ACC112 (cell line): ENCODE measurements at regions not wholly inside any gene's neighbourhood (a gene's known extent, or its start where the extent isn't known, plus 50 kb on each side); places are given as distances from the start of the nearest gene placed in this dataset.

Experiments used
- H2AFZ ChIP-seq: fragments of 200-600 bp; sonication (generic); one replicate; pipeline ENCODE4 v1.6.0; 2017; ENCODE audit warnings: antibody characterized with exemption, low read length; ENCODE audit not compliant: unreplicated experiment
- H3K27ac ChIP-seq: fragments of 200-600 bp; sonication (generic); 2 replicates; pipeline ENCODE4 v1.5.1; 2014; ENCODE audit warnings: low read depth, mild to moderate bottlenecking, antibody characterized with exemption, low read length, moderate library complexity
- H3K27me3 ChIP-seq: fragments of 200-600 bp; sonication (generic); 2 replicates; pipeline ENCODE4 v1.6.1; 2014; ENCODE audit warnings: mild to moderate bottlenecking, antibody characterized with exemption, low read length, moderate library complexity, mixed read lengths; ENCODE audit not compliant: insufficient read depth
- H3K36me3 ChIP-seq: fragments of 200-600 bp; sonication (generic); 2 replicates; pipeline ENCODE4 v1.6.1; 2016; ENCODE audit warnings: mild to moderate bottlenecking, antibody characterized with exemption, low read length, moderate library complexity, mixed read lengths; ENCODE audit not compliant: insufficient read depth
- H3K4me1 ChIP-seq: fragments of 200-600 bp; sonication (generic); one replicate; pipeline ENCODE4 v1.6.1; 2016; ENCODE audit warnings: low read length, mixed read lengths; ENCODE audit not compliant: insufficient read depth, unreplicated experiment, control insufficient read depth
- H3K4me3 ChIP-seq: fragments of 200-600 bp; sonication (generic); 2 replicates; pipeline ENCODE4 v1.5.1; 2014; ENCODE audit warnings: mild to moderate bottlenecking, low read depth, low read length
- H3K79me2 ChIP-seq: fragments of 200-600 bp; sonication (generic); one replicate; pipeline ENCODE4 v1.6.0; 2016; ENCODE audit warnings: low read length; ENCODE audit not compliant: control insufficient read depth, unreplicated experiment, insufficient read depth

DNA sequence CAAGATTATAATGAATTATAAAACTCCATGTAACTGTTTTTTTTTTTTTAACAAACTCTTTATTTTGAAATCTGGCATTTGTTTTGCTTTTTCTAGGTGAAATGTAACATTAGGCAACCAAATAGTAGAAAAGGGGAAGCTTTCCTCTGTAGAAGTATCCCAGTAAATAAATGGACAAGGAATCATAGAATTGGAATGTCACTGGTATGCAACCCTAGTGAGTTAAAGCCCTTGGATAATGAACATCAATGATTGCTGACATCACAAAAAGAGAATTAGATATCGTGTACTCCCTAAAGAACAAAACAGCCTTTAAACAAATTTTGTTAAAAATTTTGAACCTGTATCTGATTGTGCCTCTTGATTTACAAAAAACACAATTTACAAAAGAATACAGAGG, 93.9 kb upstream of the OGFRL1 start:
- Histone ChIP-seq H3K27ac (peak overlapping the region; percentile 33; the same call in 1 of the 2 replicates), H2AFZ (peak overlapping the region; percentile 57), H3K36me3 (no peaks in the 10 kb centered on the region), H3K4me1 (peaks cover 20% of the 10 kb centered on the region), H3K4me3 (no peak overlapping the region), H3K79me2 (no peaks in the 10 kb centered on the region), H3K27me3 (no peaks in the 10 kb centered on the region)

DNA sequence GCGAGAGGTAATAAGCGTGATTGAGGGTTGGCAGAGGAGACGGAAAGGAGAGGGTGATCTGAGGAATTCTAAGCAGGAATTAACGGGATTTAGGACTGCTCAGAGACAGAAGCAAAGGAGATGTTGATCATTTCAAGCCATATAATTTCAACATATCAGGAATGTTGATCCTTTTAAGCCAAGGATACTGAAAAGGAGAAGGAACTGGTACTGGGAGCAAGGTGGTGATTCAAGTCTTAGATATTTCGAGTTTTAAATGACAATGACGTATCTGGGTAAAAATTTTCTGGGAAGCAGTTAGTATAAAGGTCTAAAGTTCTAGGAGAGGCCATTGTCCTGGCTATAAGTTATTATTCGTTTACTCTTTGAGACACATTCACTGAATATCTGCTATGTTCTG, 91.3 kb upstream of the OGFRL1 start:
- Histone ChIP-seq H3K4me1 (peaks cover 16% of the 10 kb centered on the region), H3K36me3 (no peaks in the 10 kb centered on the region), H3K27ac (peak overlapping the region; percentile 60), H3K27me3 (no peaks in the 10 kb centered on the region), H2AFZ (peak overlapping the region; percentile 51), H3K79me2 (no peaks in the 10 kb centered on the region), H3K4me3 (peak overlapping the region; percentile 4; the same call in 1 of the 2 replicates)

DNA sequence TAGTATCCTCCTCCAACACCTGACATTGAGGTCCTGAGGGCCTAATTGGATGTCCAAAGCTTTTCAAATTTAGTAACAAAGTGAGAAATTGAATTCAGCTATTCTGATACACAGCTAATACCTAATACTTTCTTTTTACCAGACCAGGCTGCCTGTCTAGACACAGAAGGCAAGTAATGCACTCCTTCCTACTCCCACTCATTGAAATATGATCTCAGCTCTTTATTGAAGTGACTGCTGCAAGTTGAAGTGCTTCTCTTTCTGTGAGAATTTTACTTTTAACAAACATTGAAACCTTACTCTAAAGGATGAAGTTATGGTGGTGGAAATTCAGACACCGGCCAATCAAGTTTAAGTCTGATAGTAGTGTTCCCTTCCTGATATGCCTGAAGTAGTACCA, 90.8 kb upstream of the OGFRL1 start:
- Histone ChIP-seq H3K27me3 (no peaks in the 10 kb centered on the region), H3K4me1 (peaks cover 16% of the 10 kb centered on the region), H3K79me2 (no peaks in the 10 kb centered on the region), H3K4me3 (peak overlapping the region; percentile 4; the same call in 1 of the 2 replicates), H3K27ac (peak overlapping the region; percentile 60), H3K36me3 (no peaks in the 10 kb centered on the region), H2AFZ (peak overlapping the region; percentile 51)

DNA sequence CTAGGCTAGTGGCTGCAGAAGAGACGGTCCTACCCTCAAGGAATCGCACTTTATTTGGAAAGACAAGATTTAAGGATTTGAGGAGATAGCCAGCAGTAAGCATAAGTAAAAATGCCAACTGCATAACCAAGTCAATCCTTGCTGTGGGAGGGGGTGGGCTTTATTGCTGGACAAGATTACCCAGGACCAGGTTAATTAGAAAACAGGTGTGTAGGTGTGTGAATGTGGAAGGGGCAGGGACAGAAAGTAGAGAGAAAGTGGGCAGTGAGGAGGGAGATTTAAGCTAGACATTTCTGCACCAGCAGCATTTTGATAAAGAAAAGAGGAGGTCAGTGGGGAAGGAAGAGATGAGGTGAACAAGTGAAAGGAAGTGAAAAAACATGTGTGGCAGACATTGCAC, 89.7 kb upstream of the OGFRL1 start:
- Histone ChIP-seq H2AFZ (no peak overlapping the region), H3K4me3 (no peak overlapping the region), H3K79me2 (no peaks in the 10 kb centered on the region), H3K4me1 (peaks cover 16% of the 10 kb centered on the region), H3K27ac (no peak overlapping the region), H3K27me3 (no peaks in the 10 kb centered on the region), H3K36me3 (no peaks in the 10 kb centered on the region)

DNA sequence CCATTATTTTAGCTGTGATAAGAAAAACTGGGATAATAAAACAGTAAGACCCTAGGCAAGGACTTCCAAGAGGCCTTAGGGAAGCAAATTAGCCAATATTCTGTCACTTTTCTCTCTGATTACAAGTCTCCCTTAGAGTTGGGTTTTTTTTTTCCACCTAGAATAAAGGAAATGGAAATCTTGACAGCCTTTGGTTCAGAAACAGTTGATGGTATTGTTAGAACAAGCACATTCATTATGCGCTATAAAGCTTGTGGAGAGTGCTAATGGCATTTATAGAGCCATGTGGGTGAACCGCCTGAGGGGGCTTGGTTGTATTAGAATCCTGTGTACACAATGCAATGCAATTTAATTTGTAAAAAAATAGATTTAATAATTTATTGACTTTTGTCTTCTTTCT, 88.9 kb upstream of the OGFRL1 start:
- Histone ChIP-seq H3K27me3 (no peaks in the 10 kb centered on the region), H3K4me1 (peaks cover 16% of the 10 kb centered on the region), H3K79me2 (no peaks in the 10 kb centered on the region), H2AFZ (no peak overlapping the region), H3K27ac (no peak overlapping the region), H3K4me3 (no peak overlapping the region), H3K36me3 (no peaks in the 10 kb centered on the region)

DNA sequence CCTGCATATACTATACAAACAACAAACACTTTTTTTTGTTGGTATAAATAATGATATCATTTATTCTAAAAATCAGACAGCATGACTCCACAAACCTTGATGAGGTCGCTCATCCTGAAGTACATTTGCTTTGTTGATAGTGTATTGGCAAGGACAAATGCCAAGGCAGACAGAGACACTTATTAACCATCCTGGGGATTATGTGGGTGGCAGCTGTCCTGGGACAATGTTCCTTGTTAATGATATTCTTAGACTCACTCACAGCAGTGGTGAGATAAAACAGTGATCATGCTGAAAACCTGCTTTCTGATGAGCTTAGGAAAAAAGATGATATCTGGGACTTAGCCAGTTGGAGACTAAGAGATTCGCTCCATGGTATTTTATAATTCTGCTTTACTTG, 85.4 kb upstream of the OGFRL1 start:
- Histone ChIP-seq H2AFZ (no peak overlapping the region), H3K36me3 (no peaks in the 10 kb centered on the region), H3K27ac (no peak overlapping the region), H3K4me1 (peaks cover 12% of the 10 kb centered on the region), H3K27me3 (no peaks in the 10 kb centered on the region), H3K79me2 (no peaks in the 10 kb centered on the region), H3K4me3 (no peak overlapping the region)

DNA sequence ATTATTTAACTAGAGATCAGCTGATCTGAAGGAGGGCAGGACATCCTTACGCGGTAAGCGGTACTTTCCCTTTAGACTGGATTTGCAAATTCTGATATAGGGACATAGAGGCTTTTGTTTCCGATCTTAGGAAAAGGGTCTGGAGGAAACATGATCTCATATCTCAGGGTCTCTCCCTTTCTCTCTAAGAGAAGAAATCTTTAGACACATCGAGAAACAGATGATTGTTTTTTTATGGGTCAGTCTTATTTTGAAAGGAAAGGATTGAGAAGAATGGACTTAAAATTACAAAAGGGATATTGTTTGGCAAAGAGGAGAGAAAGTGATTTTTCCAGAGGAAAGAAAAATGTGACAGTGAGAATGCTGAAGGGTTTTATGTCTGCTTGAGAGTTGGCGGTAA, 83.9 kb upstream of the OGFRL1 start:
- Histone ChIP-seq H3K4me3 (no peak overlapping the region), H3K27ac (no peak overlapping the region), H3K36me3 (no peaks in the 10 kb centered on the region), H3K27me3 (no peaks in the 10 kb centered on the region), H3K4me1 (peaks cover 12% of the 10 kb centered on the region), H3K79me2 (no peaks in the 10 kb centered on the region), H2AFZ (peak overlapping the region; percentile 90)

DNA sequence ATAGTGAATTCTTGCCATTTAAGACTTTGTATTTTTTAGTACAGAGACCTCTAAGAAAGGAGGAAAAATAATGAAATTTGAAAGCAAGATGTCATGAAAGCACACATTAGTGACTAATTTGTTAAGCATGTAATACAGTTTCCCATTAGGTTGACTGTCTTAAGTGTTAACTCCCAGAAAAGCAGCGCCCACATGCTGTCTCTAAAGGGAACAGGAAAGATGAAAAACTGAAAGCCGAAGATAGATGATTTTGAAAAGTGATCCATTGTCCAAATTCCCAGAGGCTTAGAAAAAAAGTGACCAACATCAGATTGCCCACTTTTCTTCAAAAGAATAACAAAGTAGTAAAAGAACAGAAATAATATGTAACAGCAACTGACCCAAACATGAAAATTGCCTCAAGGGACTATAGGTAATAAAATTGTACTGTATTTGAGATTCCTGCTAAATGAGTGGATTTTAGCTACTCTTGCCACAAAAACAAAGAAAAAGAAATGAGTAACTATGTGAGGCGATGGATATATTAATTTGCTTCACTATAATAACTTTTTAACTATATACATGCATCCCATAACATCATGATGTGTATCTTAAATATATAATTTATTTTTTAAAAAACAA, 83.2 kb upstream of the OGFRL1 start:
- H3K4me1 ChIP-seq: peaks cover 12% of the 10 kb centered on the region
- H3K27me3 ChIP-seq: no peaks in the 10 kb centered on the region
- peak overlapping the region; percentile 32; the same call in 1 of the 2 replicates for H3K27ac ChIP-seq
- H3K4me3 ChIP-seq: peak overlapping the region; percentile 38; the same call in 1 of the 2 replicates
- no peaks in the 10 kb centered on the region for H3K36me3 ChIP-seq
- no peaks in the 10 kb centered on the region for H3K79me2 ChIP-seq
- H2AFZ ChIP-seq: peak overlapping the region; percentile 90

DNA sequence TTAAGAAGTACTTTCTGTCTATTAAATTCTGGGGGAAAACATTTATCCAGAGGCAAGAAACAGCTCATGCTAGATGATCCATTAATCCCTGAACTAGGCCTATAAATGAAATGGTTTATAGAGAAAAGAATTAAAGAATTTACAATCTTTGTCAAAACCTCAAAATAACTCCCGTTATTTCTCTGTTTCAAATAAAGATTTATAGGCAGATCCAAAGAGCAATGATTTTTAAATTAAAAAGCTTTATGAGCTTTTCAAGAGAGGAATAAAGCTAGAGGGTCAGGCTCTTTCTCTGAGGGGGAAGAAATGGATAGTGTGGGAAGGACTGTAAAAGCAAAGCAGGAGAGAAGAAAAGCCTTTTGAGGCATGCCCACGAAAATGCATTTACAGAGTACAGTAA, 82.5 kb upstream of the OGFRL1 start:
- Histone ChIP-seq H3K27me3 (no peaks in the 10 kb centered on the region), H3K27ac (no peak overlapping the region), H3K4me3 (no peak overlapping the region), H3K36me3 (no peaks in the 10 kb centered on the region), H3K4me1 (peaks cover 12% of the 10 kb centered on the region), H2AFZ (peak overlapping the region; percentile 19), H3K79me2 (no peaks in the 10 kb centered on the region)

DNA sequence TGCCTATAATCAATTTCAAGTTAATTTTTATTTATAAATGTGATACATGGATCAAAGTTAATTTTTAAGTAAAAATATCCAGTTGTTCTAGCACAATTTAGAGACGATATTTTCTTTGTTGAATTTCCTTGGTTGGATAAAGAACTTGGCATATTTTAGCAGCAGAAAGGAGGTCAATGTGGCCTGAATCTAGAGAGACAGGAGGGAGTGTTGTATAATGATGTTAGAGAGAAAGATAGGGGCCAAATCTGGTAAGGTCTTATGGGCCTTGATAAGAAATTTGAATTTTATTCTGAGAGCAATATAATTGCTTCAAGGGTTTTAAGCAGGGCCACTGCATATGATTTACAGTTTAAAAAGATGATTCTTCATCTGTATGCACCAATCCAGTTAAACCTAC, 79.4 kb upstream of the OGFRL1 start:
- H3K79me2 ChIP-seq: no peaks in the 10 kb centered on the region
- no peaks in the 10 kb centered on the region for H3K36me3 ChIP-seq
- no peak overlapping the region for H2AFZ ChIP-seq
- H3K27me3 ChIP-seq: no peaks in the 10 kb centered on the region
- H3K4me3 ChIP-seq: no peak overlapping the region
- H3K4me1 ChIP-seq: peaks cover 12% of the 10 kb centered on the region
- H3K27ac ChIP-seq: no peak overlapping the region

DNA sequence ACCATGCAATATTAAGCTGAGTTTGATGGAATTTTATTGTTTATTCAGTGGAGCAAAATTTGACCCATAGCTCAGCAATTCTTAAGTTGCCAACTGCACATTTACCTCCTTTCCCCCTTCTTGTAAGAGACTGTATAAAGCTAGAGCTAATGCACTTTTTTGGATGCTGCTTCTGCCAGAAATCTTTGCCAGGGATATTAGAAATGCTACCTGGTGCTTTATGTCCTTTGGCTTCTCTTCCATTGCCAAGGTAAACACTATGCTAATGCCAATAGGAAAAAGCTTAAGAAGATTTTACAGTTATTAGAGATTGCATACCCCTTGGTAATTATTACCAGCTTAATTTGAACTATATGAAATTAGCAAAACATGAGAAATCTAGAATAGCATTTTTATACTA, 79.0 kb upstream of the OGFRL1 start:
- Histone ChIP-seq H3K79me2 (no peaks in the 10 kb centered on the region), H3K36me3 (no peaks in the 10 kb centered on the region), H2AFZ (no peak overlapping the region), H3K27ac (no peak overlapping the region), H3K4me3 (no peak overlapping the region), H3K4me1 (peaks cover 12% of the 10 kb centered on the region), H3K27me3 (no peaks in the 10 kb centered on the region)
